ENCODE measurements at regions not wholly inside any gene's neighbourhood (a gene's known extent, or its start where the extent isn't known, plus 50 kb on each side); places are given as distances from the start of the nearest gene placed in this dataset.

GRCh38 chr21:16742131-16742641 is 770.7 kb upstream of the CXADR start:
- DNase-seq (ENCODE audit: low read depth in 2 of 2), result no peak

- DNase-seq (ENCODE audit: low read depth in 2 of 2), result no peak
Measured at GRCh38 chr21:16742741-16743140, 770.1 kb upstream of the CXADR start.

- no peak for DNase-seq (ENCODE audit: low read depth in 2 of 2)
Measured at GRCh38 chr21:16743317-16743716, 769.5 kb upstream of the CXADR start.

DNA sequence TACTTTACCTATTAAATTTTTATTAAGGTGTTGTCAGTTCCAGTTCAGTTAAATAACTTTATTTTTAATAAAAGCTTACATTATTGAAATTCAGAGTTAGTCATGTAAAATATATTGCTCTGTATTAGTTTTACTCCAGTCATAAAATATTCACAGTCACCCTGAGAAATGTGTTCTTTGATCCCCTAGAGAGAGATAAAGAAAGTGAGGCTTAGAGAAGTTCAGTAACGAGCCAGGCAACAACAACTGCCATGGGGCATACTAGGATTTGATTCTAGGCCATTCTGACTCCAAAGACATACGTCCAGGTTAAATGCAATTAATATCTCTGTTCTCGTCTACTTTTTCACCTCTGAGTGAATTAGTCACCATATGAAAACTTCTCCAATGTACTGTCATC is 761.9 kb upstream of the CXADR start:
- no peak for DNase-seq (ENCODE audit: low read depth in 2 of 2)

- no peak for DNase-seq (ENCODE audit: low read depth in 2 of 2)
Measured at GRCh38 chr21:16751695-16752474, 761.0 kb upstream of the CXADR start.

GRCh38 chr21:16752475-16752857 is 760.4 kb upstream of the CXADR start:
- no peak for DNase-seq (ENCODE audit: low read depth in 2 of 2)

DNA sequence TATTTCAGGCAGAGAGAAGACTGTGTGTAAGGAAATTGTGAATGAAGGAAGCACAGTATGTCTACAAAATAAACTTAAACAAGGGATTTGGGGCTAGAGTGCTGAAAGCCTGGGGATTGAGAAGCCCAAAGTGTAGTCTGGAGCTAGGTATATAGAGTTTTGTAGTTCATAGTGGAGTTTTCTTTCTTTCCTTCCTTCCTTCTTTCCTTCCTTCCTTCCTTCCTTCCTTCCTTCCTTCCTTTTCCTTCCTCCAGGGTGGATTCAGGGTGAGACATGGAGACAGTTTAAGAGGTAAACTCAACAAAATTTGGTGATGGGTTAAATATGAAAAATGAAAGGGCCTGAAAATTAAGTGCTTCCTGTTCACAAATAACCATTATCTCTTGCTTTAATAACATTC is 757.8 kb upstream of the CXADR start:
- DNase-seq (ENCODE audit: low read depth in 2 of 2), result no peak

DNA sequence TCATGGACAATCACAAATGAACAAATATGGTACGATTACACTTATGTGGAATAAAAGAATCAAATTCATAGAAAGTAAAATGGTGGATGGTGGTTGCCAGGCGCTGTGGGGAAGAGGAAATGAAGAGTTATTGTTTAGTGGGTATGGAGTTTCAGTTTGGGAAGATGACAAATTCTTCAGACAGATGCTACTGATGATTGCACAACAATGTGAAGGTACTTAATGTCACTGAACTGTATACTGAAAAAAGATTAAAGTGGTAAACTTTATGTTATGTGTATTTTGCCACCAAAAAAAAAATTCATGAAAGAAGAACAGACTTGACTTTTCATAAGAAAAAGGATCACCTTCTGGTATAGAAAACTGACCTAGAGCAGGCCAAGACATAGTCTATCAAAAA is 745.6 kb upstream of the CXADR start:
- DNase-seq (ENCODE audit: low read depth in 2 of 2), result no peak

DNA sequence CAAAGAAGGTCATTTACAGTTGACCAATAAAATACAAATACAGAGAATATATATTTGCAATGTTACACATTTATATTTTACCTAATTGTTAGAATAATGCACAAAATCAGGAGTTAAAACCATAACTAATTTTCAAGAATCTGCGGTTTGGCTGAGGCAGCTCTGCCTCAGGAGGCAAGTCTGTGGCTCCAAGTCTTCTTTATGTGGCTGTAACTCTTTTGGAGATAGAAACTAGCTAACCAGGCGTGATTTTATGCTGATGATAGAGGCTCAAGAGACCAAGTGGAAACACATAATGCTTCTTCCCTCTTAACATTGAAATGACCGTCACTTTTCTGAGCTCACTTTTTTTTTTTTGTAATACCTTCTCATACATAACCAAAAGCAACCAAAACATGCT is 744.7 kb upstream of the CXADR start:
- DNase-seq (ENCODE audit: low read depth in 2 of 2), result no peak

DNA sequence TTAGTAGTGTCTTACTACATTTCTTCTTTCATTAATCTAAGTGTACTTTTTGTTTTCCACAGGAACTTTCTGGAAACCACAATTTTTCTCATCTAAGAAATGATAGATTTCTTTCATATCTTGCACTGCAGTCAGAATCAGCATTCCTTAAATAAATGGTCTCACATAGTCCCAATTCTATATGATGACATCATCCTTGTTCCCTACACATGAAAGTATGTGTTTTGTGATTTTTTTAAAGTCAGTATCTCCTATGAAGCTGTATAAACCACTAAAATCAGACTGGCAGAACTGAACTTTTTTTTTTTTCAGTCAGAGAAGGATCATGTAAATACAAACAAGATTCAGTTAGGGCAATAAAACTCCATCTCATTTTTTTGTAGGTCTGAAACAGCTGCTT is 742.6 kb upstream of the CXADR start:
- DNase-seq (ENCODE audit: low read depth in 2 of 2), result no peak

DNA sequence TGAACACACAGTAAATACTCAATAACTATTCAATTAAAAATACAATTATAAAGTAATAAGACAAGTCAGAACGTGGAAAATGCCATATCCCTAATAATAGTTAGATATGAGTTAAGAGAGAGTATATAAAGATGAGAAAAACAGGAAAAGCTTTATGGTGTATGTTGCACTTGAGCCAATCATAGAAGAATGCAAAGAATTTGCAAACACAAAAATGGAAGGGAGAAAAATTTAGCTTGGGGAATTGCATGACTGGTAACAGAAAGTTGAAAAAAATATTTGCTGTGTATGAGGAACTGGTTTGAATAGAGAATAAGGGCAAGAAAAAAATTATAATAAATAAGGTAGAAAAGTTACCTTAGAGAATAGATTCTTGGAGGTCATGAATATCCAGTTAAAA is 739.6 kb upstream of the CXADR start:
- DNase-seq (ENCODE audit: low read depth in 2 of 2), result no peak

- DNase-seq (ENCODE audit: low read depth in 2 of 2), result no peak
Measured at GRCh38 chr21:16775076-16775475, 737.8 kb upstream of the CXADR start.

DNA sequence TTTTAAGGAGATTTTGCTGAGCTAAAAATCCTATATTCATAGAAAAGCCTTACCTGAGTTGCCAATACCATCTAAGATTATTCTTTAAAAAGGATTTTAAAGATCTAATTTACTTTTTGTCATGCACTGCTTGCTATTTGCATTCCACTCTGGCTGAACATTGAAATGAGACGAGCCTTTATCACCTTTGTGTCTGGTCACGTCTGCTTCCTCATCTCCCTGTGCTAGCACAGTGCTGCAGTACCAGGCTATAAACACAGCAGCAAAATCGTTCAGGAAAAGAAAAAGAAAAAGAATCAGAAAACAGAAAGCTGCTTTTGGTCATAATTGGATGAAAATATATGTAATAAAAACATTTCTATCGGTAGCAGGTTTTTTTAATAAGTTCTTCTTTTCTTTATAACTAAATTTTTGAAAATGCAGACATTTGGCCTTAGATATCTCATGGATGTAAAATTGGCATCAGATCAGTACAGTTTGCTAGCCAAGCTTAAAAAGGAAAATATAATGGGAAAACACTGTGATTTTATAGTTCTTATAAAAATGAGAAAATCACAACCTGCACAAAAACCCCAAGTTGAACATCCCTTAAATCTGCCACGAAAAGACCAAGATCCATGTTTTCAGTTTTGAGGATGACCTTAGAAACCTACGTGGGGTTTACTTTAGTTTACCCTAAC is 735.7 kb upstream of the CXADR start:
- no peak for DNase-seq (ENCODE audit: low read depth in 2 of 2)

DNA sequence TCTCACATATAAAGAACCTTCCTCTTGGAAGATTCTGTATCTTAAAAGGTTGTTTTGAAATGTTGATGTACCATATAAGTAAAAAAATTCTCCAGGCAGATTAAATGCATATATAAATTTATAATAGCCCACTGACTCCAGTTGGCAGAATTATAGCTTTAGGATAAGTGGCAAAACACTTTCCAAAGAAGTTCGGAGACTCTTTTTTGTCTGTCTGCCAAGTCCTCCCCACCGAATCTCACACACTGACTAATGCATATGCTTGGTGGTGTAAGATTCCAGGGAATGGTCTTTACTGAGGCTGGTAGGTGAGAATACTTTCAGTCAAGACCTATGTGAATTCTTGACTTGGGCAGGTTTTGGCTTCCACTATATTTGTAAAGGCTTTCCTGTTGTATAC is 724.3 kb upstream of the CXADR start:
- DNase-seq (ENCODE audit: low read depth in 2 of 2), result no peak

GRCh38 chr21:16789636-16790035 is 723.2 kb upstream of the CXADR start:
- no peak for DNase-seq (ENCODE audit: low read depth in 2 of 2)

DNA sequence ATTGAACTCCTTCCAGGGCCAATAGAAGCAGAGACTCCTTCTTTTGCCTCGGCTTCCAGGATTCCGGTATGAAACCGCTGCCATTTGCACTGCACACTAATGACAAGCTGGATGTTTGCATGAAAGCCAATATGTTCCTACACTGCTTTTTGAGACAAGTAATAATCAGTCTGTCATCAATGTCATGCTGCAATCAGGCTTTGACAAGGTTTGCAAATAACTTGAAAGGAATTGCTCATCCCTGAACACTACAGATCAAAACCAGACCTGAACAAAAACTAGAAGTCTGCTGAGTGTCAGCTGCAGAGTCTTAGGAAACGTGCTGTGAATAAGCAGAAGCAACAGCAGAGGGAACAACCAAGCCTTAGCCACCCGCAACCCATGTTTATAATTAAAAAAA is 720.7 kb upstream of the CXADR start:
- DNase-seq (ENCODE audit: low read depth in 2 of 2), result no peak

- no peak for DNase-seq (ENCODE audit: low read depth in 2 of 2)
Measured at GRCh38 chr21:16794950-16795349, 717.9 kb upstream of the CXADR start.

DNA sequence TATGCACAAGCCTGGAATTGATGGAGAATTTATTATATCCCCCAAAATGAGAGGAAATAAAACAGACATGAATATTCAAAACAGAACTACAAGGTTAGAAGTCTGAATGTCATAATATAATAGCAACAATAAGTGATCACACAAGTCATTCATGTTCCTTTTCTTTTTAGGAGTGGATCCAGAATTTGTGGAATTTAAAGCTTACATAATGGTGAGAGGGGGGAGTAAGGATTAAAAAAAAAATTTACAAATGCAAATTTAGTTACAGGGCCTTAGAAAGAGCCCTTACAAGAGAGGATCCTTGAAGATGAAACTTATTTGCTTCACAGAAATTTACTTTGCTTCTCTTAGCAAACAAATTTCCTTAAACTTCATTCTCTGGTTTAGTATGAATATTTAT is 716.1 kb upstream of the CXADR start:
- no peak for DNase-seq (ENCODE audit: low read depth in 2 of 2)

- DNase-seq (ENCODE audit: low read depth in 2 of 2), result no peak
Measured at GRCh38 chr21:16797540-16797939, 715.3 kb upstream of the CXADR start.

DNA sequence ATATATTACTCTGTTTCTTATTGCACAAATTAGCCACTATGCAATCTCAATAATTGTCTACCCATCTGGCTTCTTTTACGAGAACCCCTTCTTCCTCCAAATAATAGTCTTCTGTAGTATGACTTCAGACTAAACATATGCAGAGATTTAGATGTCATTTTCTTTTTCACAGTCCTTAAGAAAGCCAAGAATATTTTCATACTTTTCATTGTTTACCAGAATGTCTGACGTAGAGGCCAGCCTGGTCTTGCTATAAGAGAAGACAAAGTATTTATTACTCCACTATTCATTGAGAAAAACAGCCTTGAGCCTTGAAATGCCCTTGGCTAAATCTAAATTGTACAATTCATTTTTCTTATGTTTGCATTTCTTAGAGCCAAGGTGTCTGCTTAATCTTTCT is 714.9 kb upstream of the CXADR start:
- no peak for DNase-seq (ENCODE audit: low read depth in 2 of 2)

GRCh38 chr21:16800536-16801275 is 712.1 kb upstream of the CXADR start:
- DNase-seq (ENCODE audit: low read depth in 2 of 2), result no peak

DNA sequence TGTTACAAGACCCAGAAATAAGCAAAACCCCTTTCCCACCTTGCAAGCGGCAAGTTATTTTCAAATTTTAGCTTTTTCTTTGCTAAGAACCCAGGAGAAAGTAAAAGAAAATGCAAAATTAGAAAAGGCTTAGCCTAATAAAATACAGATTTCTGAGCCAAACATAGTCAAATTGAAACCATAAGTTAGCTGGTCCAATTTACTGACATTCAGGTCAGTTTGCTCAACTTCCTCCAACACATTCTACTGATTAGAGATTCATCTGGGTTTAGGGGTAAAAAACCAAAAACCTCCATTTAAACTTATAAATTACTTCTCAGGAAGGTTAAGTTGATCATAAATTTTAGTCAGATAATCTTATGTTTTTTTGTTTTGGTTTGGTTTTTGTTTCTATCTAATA is 701.8 kb upstream of the CXADR start:
- DNase-seq (ENCODE audit: low read depth in 2 of 2), result no peak

- DNase-seq (ENCODE audit: low read depth in 2 of 2), result no peak
Measured at GRCh38 chr21:16811970-16812369, 700.9 kb upstream of the CXADR start.
